GM12875 (cell line): ENCODE measurements at regions not wholly inside any gene's neighbourhood (a gene's known extent, or its start where the extent isn't known, plus 50 kb on each side); places are given as distances from the start of the nearest gene placed in this dataset.

Experiments used
- H3K4me3 ChIP-seq: one replicate; pipeline ENCODE4 v1.5.1; 2011; ENCODE audit warnings: low read depth, low read length, control low read depth
- TF ChIP-seq, protein P1 (sequence below): IDR thresholded peaks from 2 replicates; pipeline ENCODE4 v1.5.1; 2011; ENCODE audit warnings: low read depth, mild to moderate bottlenecking, control low read depth, inconsistent platforms, low read length, moderate library complexity, borderline replicate concordance; ENCODE audit not compliant: insufficient read depth

DNA sequence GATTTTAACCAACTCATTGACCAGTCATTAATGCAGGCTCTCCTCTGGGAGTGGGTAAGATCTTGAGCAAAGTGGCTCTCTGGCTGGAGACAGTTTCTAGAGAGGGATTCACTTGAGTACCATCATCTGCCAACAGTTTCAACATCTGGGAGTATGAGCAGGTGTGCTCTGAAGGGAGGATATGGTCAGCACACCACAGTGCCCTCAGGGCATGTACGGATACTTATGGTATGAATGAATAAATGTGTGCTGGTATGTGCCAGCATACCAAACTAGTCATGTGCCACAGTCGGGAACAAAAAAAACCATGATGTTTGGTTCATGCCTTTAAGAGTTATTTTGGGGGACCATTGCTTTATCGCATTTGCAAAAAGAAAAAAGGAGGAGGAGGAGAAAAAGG, 1197.5 kb upstream of the TENM4 start:
- no peak overlapping the region for H3K4me3 ChIP-seq
- TF ChIP-seq, protein P1, sequence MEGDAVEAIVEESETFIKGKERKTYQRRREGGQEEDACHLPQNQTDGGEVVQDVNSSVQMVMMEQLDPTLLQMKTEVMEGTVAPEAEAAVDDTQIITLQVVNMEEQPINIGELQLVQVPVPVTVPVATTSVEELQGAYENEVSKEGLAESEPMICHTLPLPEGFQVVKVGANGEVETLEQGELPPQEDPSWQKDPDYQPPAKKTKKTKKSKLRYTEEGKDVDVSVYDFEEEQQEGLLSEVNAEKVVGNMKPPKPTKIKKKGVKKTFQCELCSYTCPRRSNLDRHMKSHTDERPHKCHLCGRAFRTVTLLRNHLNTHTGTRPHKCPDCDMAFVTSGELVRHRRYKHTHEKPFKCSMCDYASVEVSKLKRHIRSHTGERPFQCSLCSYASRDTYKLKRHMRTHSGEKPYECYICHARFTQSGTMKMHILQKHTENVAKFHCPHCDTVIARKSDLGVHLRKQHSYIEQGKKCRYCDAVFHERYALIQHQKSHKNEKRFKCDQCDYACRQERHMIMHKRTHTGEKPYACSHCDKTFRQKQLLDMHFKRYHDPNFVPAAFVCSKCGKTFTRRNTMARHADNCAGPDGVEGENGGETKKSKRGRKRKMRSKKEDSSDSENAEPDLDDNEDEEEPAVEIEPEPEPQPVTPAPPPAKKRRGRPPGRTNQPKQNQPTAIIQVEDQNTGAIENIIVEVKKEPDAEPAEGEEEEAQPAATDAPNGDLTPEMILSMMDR = no peak

DNA sequence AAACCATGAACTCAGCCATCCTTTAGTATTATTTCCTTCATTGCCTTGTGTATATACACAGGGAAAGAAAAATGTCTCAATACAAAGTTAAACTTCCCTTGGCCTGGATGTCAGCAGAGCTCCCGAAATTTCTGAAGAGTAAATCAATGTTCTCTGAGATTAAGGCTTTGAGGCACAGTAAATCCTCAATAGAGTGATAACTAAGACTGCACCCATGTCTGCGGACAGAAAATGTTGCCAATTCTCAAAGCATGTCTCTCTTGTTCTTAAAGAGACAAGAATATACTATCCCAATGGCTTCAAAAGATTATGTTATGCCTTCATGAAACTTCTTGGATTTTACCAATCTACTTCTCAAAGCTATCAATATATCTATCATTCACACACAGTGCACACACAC, 1196.7 kb upstream of the TENM4 start:
- TF ChIP-seq, protein P1 = no peak
- H3K4me3 ChIP-seq = no peak overlapping the region

DNA sequence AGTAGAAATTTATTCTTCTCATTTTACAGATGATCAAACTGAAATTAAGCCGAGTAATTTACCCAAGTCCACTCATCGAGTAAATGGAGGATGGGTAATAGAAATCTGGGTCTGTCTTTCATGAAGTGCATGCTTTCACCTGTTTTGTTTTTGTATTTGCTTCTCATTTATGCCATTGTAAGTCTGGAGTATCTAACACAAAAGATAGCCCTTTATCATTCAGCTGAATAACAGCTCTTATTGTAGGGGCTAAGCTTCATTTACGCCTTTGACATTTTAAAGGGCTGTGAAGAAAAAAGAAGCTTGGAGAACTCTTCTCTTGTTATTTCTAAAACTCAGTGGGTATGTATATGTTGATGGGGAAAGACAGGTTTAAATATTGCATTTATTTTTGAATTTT, 1196.2 kb upstream of the TENM4 start:
- no peak overlapping the region for H3K4me3 ChIP-seq
- TF ChIP-seq, protein P1 = no peak

DNA sequence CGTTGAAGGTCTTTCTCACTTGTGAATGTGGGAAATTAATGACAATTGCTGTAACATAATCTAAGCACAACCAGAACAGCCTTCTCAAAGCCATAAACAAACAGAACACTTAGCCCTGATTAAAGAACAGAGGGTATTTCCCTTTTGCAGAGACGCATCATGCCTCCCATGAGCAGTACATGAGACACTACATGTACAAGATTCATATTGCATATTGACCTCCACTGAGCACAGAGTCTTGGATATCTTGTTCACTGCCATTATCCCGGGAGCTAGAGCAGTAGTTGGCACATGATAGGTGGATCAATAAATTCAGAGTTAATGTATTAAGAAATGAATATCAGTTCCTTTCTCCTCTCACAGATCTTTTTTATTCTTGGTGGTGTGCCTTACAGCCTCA, 1194.3 kb upstream of the TENM4 start:
- TF ChIP-seq, protein P1 = no peak
- H3K4me3 ChIP-seq = no peak overlapping the region

DNA sequence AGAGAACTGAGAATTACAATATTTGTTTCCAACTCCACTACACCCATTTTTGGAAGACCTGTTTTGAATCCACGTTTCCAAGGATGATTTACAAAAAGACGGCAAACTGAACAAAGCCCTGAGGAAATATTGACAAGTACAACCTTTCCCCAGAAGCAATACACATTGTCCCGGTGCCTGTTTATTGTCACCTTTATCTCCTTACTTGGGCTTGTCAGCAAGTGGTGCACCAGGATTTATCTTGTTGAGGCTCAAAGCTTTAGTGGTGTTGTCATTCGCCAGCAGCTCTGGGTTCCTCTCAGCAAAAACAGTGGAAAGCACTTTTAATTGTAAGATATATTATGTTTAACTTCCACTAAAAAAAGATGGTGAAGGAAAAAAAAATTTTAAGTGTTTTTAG, 1191.9 kb upstream of the TENM4 start:
- H3K4me3 ChIP-seq = no peak overlapping the region
- TF ChIP-seq, protein P1 = no peak

DNA sequence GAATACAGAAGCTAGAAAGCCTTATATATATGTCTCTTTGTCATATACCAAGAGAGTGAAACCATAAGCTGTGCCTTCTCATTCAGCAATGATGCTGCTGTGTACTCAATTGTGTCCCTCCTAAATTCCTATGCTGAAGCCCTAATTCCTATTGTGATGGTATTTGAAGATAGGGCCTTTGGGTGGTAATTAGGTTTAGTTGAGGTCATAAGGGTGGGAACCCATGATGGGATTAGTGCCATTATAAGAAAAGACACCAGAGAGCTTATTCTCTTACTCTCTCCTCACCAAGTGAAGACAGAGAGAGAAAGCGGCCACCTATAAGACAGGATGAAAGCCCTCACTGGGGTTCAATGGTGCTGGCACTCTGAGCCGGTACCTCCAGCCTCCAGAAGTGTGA, 1191.3 kb upstream of the TENM4 start:
- H3K4me3 ChIP-seq = no peak overlapping the region
- TF ChIP-seq, protein P1 = no peak

DNA sequence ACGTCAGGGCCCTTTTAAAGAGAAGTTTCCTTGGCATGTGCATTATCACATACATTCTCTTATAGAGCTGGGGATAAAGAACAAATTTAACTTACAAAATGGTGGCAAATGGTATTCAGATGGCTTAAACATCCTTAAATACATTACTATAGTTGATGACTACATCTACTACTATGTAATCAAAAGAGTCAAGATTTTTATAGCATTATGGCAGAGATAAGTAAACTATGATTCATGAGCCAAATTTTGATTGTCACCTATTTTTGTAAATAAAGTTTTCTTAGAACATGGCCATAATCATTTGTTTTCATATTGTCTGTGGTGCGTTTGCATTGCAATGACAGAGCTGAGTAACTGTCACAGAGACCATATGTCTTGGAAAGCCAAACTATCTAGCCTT, 1188.6 kb upstream of the TENM4 start:
- TF ChIP-seq, protein P1 = no peak
- no peak overlapping the region for H3K4me3 ChIP-seq
